ENCODE measurements at regions not wholly inside any gene's neighbourhood (a gene's known extent, or its start where the extent isn't known, plus 50 kb on each side); places are given as distances from the start of the nearest gene placed in this dataset.

DNA sequence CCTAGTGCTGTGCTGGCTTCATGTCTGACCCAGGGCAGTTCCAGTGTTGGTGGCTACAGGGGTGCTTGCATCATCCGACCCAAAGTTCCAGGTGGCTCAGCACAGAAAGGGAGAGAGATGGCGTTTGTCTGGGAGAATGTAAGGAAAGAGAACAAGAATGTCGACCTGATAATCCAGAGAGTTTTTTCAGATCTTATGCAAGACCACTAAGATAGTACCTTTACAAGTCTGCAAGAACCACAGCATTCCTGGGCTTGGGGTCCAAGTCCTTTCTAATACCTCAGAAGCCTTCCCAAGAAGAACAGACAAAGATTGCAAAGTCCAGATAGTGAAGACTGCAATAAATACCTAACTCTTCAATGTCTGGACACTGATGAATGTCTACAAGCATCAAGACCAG lies 363.0 kb upstream of the TOM1L1 start:
- no peak overlapping the region for H4K8ac ChIP-seq (ENCODE audit: low read length)
- no peak overlapping the region for H3K14ac ChIP-seq (ENCODE audit: low read length in 2 of 2)
- H3K36me3 ChIP-seq (ENCODE audit: control insufficient read depth in 1 of 2, insufficient read depth in 2 of 2, low read depth in 1 of 2, low read length in 2 of 2) = no peaks in the 10 kb centered on the region
- DNase-seq = no peak
- H3K4ac ChIP-seq (ENCODE audit: low read depth in 1 of 2, low read length in 2 of 2) = no peak overlapping the region
- H4K91ac ChIP-seq (ENCODE audit: low read length) = no peak overlapping the region
- H3K27me3 ChIP-seq (ENCODE audit: control insufficient read depth in 1 of 2, insufficient read depth in 1 of 2, low read length in 2 of 2) = no peaks in the 10 kb centered on the region
- no peaks in the 10 kb centered on the region for H3K4me1 ChIP-seq (ENCODE audit: control insufficient read depth, insufficient read depth, low read depth, low read length)
- no peak overlapping the region for H2BK5ac ChIP-seq (ENCODE audit: low read depth, low read length, poor library complexity, severe bottlenecking)
- no peak overlapping the region for H2BK15ac ChIP-seq (ENCODE audit: low read depth, poor library complexity, severe bottlenecking)
- no peak overlapping the region for H3K4me3 ChIP-seq (ENCODE audit: insufficient read depth in 1 of 2, low read depth in 1 of 2, low read length in 2 of 2)
- H3K79me1 ChIP-seq (replicated peaks; ENCODE audit: low read length, poor library complexity, severe bottlenecking) = no peaks in the 10 kb centered on the region
- 48% methylated on average over 3 of the region's 3 CpGs for WGBS
- H3K18ac ChIP-seq (ENCODE audit: low read depth in 1 of 2, low read length in 2 of 2) = no peak overlapping the region
- no peak overlapping the region for H3K23ac ChIP-seq (ENCODE audit: low read length in 2 of 2)
- no peak overlapping the region for H2AK5ac ChIP-seq (ENCODE audit: low read length, severe bottlenecking)
- no peak overlapping the region for H3K27ac ChIP-seq (ENCODE audit: low read length, poor library complexity, severe bottlenecking)
- H2BK12ac ChIP-seq (ENCODE audit: low read length in 2 of 2) = no peak overlapping the region
- no peak overlapping the region for H3K9ac ChIP-seq (ENCODE audit: low read length)
- no peak overlapping the region for H2BK120ac ChIP-seq (ENCODE audit: low read depth, low read length)
- H2AFZ ChIP-seq (ENCODE audit: low read depth, low read length) = no peak overlapping the region
- no peak overlapping the region for H3K4me2 ChIP-seq (ENCODE audit: low read length, poor library complexity, severe bottlenecking)
- peaks cover 22% of the 10 kb centered on the region for H3K9me3 ChIP-seq (ENCODE audit: control insufficient read depth, low read length)

DNA sequence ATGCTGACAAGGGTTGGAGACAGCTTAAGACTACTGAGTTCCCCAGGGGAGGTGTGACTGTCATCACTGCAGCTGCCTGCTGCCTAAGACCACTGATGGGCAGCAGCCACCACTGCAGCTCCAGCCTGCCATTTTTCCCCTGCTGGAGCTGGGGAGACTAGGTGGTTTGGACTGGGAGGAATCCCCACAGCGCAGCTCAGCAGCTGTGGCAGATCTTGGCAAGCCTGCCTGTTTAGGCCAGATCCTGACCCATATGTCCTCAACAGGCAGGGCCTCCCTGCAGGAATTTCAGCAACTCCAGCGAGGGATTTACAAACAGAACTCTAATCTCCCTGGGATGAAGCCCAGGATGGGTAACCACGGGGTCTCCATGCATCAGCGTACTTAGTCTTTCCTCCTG lies 356.4 kb upstream of the TOM1L1 start:
- Histone ChIP-seq H3K23ac (ENCODE audit: low read length in 2 of 2) (no peak overlapping the region), H2BK120ac (ENCODE audit: low read depth, low read length) (no peak overlapping the region), H3K9ac (ENCODE audit: low read length) (no peak overlapping the region), H3K4me2 (ENCODE audit: low read length, poor library complexity, severe bottlenecking) (no peak overlapping the region), H2AK5ac (ENCODE audit: low read length, severe bottlenecking) (no peak overlapping the region), H3K79me1 (replicated peaks; ENCODE audit: low read length, poor library complexity, severe bottlenecking) (no peaks in the 10 kb centered on the region), H2BK5ac (ENCODE audit: low read depth, low read length, poor library complexity, severe bottlenecking) (no peak overlapping the region), H3K14ac (ENCODE audit: low read length in 2 of 2) (no peak overlapping the region), H3K36me3 (ENCODE audit: control insufficient read depth in 1 of 2, insufficient read depth in 2 of 2, low read depth in 1 of 2, low read length in 2 of 2) (no peaks in the 10 kb centered on the region), H3K27ac (ENCODE audit: low read length, poor library complexity, severe bottlenecking) (no peak overlapping the region), H3K18ac (ENCODE audit: low read depth in 1 of 2, low read length in 2 of 2) (no peak overlapping the region), H3K4ac (ENCODE audit: low read depth in 1 of 2, low read length in 2 of 2) (no peak overlapping the region), H3K4me3 (ENCODE audit: insufficient read depth in 1 of 2, low read depth in 1 of 2, low read length in 2 of 2) (no peak overlapping the region), H2BK15ac (ENCODE audit: low read depth, poor library complexity, severe bottlenecking) (no peak overlapping the region), H2AFZ (ENCODE audit: low read depth, low read length) (no peak overlapping the region), H2BK12ac (ENCODE audit: low read length in 2 of 2) (no peak overlapping the region), H4K8ac (ENCODE audit: low read length) (no peak overlapping the region), H3K27me3 (ENCODE audit: control insufficient read depth in 1 of 2, insufficient read depth in 1 of 2, low read length in 2 of 2) (no peaks in the 10 kb centered on the region), H3K4me1 (ENCODE audit: control insufficient read depth, insufficient read depth, low read depth, low read length) (no peaks in the 10 kb centered on the region), H3K9me3 (ENCODE audit: control insufficient read depth, low read length) (peaks cover 5% of the 10 kb centered on the region), H4K91ac (ENCODE audit: low read length) (no peak overlapping the region)
- no peak for DNase-seq
- WGBS = 78% methylated on average over 4 of the region's 4 CpGs

DNA sequence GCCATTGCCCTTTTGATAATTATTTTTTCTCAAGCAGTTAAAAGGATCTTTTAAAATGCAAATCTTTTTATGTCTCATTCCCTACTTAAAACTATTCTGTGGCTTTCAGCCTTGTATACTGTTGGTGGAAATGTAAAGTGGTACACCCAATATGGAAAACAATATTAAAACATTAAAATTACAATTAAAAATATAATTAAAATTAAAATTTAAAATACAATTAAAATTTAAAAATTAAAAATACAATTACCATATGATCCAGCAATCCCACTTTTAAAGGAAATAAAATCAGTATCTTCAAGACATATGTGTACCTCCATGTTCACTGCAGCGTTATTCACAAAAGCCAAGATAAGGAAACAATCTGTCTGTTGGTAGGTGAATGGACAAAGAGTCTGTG lies 340.8 kb upstream of the TOM1L1 start:
- Histone ChIP-seq H2BK12ac (ENCODE audit: low read length in 2 of 2) (no peak overlapping the region), H2BK5ac (ENCODE audit: low read depth, low read length, poor library complexity, severe bottlenecking) (no peak overlapping the region), H3K9ac (ENCODE audit: low read length) (no peak overlapping the region), H3K23ac (ENCODE audit: low read length in 2 of 2) (no peak overlapping the region), H3K27me3 (ENCODE audit: control insufficient read depth in 1 of 2, insufficient read depth in 1 of 2, low read length in 2 of 2) (no peaks in the 10 kb centered on the region), H2AK5ac (ENCODE audit: low read length, severe bottlenecking) (no peak overlapping the region), H2BK120ac (ENCODE audit: low read depth, low read length) (no peak overlapping the region), H3K4ac (ENCODE audit: low read depth in 1 of 2, low read length in 2 of 2) (no peak overlapping the region), H3K4me3 (ENCODE audit: insufficient read depth in 1 of 2, low read depth in 1 of 2, low read length in 2 of 2) (no peak overlapping the region), H3K36me3 (ENCODE audit: control insufficient read depth in 1 of 2, insufficient read depth in 2 of 2, low read depth in 1 of 2, low read length in 2 of 2) (no peaks in the 10 kb centered on the region), H3K79me1 (replicated peaks; ENCODE audit: low read length, poor library complexity, severe bottlenecking) (no peaks in the 10 kb centered on the region), H3K27ac (ENCODE audit: low read length, poor library complexity, severe bottlenecking) (no peak overlapping the region), H2AFZ (ENCODE audit: low read depth, low read length) (no peak overlapping the region), H4K91ac (ENCODE audit: low read length) (no peak overlapping the region), H3K14ac (ENCODE audit: low read length in 2 of 2) (no peak overlapping the region), H3K4me1 (ENCODE audit: control insufficient read depth, insufficient read depth, low read depth, low read length) (no peaks in the 10 kb centered on the region), H2BK15ac (ENCODE audit: low read depth, poor library complexity, severe bottlenecking) (no peak overlapping the region), H3K9me3 (ENCODE audit: control insufficient read depth, low read length) (peaks cover 23% of the 10 kb centered on the region), H3K18ac (ENCODE audit: low read depth in 1 of 2, low read length in 2 of 2) (no peak overlapping the region), H3K4me2 (ENCODE audit: low read length, poor library complexity, severe bottlenecking) (no peak overlapping the region), H4K8ac (ENCODE audit: low read length) (no peak overlapping the region)
- DNase-seq = no peak
- WGBS = 71% methylated on average over 1 of the region's 1 CpG

DNA sequence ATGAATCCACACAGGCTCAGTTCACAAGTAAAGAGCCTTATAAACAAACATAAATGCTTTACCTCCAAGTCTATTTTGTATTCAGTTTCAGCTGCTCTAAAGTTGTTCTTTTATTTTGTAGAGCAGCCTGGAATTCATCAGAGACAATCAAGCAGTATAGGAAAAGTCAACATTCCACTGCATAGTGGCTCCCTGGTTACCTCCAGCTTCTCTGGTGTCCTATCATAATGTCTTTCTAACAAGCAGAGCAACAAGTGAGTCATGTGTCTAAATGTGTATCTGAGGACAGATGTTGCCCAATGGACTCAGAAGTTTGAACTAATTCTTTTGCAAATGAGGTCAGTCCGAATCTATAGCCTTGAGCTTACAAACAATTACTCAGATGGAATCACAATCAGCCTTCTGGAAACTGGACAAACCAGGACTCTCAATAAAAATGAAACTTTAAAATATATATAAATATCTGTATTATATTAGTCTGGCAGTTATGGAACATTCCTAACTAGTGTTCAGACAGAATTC lies 292.0 kb upstream of the TOM1L1 start:
- H3K36me3 ChIP-seq (ENCODE audit: control insufficient read depth in 1 of 2, insufficient read depth in 2 of 2, low read depth in 1 of 2, low read length in 2 of 2) = no peaks in the 10 kb centered on the region
- no peak overlapping the region for H3K4me2 ChIP-seq (ENCODE audit: low read length, poor library complexity, severe bottlenecking)
- H4K8ac ChIP-seq (ENCODE audit: low read length) = no peak overlapping the region
- no peak overlapping the region for H4K91ac ChIP-seq (ENCODE audit: low read length)
- H3K27me3 ChIP-seq (ENCODE audit: control insufficient read depth in 1 of 2, insufficient read depth in 1 of 2, low read length in 2 of 2) = no peaks in the 10 kb centered on the region
- H3K4me3 ChIP-seq (ENCODE audit: insufficient read depth in 1 of 2, low read depth in 1 of 2, low read length in 2 of 2) = no peak overlapping the region
- H3K9ac ChIP-seq (ENCODE audit: low read length) = no peak overlapping the region
- no peak overlapping the region for H2BK12ac ChIP-seq (ENCODE audit: low read length in 2 of 2)
- H3K79me1 ChIP-seq (replicated peaks; ENCODE audit: low read length, poor library complexity, severe bottlenecking) = no peaks in the 10 kb centered on the region
- H3K4me1 ChIP-seq (ENCODE audit: control insufficient read depth, insufficient read depth, low read depth, low read length) = no peaks in the 10 kb centered on the region
- H2BK5ac ChIP-seq (ENCODE audit: low read depth, low read length, poor library complexity, severe bottlenecking) = no peak overlapping the region
- H2AFZ ChIP-seq (ENCODE audit: low read depth, low read length) = no peak overlapping the region
- no CpG with 5 or more reads among the region's 1 CpG for WGBS
- H3K27ac ChIP-seq (ENCODE audit: low read length, poor library complexity, severe bottlenecking) = no peak overlapping the region
- DNase-seq = no peak
- H3K9me3 ChIP-seq (ENCODE audit: control insufficient read depth, low read length) = peaks cover 56% of the 10 kb centered on the region
- no peak overlapping the region for H2BK15ac ChIP-seq (ENCODE audit: low read depth, poor library complexity, severe bottlenecking)
- no peak overlapping the region for H3K18ac ChIP-seq (ENCODE audit: low read depth in 1 of 2, low read length in 2 of 2)
- H3K23ac ChIP-seq (ENCODE audit: low read length in 2 of 2) = no peak overlapping the region
- no peak overlapping the region for H3K14ac ChIP-seq (ENCODE audit: low read length in 2 of 2)
- no peak overlapping the region for H2BK120ac ChIP-seq (ENCODE audit: low read depth, low read length)
- H2AK5ac ChIP-seq (ENCODE audit: low read length, severe bottlenecking) = no peak overlapping the region
- H3K4ac ChIP-seq (ENCODE audit: low read depth in 1 of 2, low read length in 2 of 2) = no peak overlapping the region
